ENCODE measurements at regions not wholly inside any gene's neighbourhood (a gene's known extent, or its start where the extent isn't known, plus 50 kb on each side); places are given as distances from the start of the nearest gene placed in this dataset.

DNA sequence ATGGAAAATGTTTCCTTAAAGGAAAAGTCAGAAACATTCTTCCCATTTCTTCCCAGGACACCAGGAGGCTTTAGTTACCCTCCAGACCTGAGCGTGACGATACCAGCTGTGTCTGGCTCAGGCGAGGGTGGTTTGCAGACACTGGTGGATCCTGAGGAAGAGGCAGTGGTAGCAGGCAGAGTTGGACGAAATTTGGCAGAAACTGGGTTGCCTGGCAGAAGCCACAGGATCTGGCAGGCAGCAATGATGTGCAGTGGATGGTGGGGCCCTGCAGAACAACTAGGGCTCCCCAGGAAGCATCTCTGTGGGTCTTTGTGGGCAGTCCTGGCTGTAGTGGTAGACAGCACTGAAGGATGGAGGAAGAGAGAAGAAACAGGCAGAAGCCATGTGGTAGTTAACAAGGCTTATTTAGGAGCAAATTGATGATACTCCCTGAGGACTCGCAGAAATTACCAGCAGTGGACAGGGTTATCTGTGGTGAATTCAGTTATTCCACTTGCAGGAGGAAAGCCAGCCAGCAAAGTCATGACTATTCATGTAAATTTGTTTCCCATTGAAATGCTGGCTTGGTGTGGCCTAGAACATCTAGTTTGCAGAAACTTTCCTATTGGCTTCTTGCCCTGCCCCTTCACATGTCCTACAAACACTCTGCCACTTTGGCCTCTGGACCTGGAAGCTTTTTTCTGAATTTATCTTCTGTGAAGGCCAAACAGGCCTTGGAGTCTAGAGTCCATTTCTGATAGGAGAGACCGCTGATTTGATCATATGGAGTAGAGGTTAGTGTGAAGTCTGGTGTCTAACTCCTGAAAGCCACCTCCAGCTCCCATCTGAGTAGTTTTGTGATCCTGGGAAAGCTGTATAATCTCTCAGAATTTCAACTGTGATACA is 212.0 kb downstream of the DMRT2 start:
- DNase-seq (ENCODE audit: extremely low read depth in 1 of 2, low read depth in 1 of 2): no peak

DNA sequence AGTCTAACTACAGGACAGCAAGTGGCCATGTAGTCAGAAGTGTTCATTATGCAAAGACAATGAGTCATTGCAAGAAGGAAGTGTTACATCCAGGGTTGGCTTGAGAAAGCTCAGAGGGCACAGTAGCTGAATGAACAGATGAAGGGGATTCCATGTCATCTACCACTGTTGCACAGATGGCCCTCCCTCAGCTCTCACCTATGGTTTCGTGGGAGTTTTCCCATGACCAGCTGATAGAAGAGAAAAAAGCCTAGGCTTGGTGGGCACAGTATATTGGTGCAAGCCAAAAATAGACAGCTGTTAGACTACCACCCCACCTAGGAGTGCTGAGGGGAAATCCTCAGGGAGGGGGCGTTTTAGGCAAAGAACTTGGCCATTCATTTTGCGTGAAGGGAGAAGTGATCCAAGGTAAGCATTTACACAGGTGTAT is 217.0 kb downstream of the DMRT2 start:
- DNase-seq (ENCODE audit: extremely low read depth in 1 of 2, low read depth in 1 of 2): no peak

DNA sequence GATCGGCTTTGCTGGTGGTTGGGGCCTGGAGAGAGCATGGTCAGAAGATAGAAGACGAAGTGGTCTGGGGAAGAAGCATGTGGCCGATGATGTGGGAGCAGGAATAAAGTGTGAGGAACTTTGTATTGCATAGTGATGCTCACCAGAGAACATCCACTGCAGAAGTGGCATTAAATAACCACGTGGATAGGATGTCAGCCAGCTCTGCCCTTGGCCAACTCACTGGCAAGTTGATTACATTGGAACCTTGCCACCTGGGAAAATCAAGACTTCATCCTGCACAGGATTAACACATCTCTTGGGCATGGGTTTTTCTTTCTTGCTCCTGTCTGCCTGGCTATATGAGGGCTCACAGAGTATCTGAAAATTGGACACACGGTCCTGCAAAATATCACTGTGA is 217.4 kb downstream of the DMRT2 start:
- DNase-seq (ENCODE audit: extremely low read depth in 1 of 2, low read depth in 1 of 2): no peak

DNA sequence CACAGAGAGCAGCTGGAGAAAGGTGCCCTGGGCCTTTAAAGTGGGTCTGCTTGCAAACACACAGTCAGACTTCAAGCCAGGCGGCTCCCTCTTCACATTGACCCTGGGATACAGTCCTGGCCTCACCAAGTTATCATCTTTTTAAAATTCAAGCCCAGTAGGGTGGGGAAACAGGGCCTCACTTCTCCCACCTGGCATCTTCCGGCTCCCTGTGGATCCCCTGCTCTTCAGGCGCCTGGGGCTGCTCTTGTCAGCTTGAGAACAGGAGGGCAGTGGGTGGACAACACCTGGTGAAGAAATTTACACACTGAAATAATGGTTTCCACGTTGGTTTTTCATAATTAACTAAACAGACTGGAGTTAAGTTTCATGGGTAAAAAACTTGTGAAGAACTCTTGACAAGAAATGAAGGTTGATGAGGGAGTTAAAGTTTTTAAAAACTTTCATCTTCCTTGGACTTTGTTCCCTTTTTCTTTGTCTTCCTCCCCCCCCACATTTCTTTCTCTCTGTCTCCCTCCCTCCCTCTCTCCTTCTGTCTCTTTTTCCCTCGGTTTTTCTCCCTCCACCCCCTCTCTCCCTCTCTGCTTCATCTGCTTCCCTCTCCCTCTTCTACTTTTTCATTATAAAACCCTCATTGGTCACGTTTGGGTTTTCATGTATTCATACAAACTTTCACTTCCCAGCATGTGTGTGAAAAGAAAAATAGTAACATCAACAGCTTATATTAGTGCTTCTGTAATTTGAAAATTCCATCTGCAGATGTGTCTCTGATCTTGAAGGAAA is 219.6 kb downstream of the DMRT2 start:
- DNase-seq (ENCODE audit: extremely low read depth in 1 of 2, low read depth in 1 of 2): no peak

DNA sequence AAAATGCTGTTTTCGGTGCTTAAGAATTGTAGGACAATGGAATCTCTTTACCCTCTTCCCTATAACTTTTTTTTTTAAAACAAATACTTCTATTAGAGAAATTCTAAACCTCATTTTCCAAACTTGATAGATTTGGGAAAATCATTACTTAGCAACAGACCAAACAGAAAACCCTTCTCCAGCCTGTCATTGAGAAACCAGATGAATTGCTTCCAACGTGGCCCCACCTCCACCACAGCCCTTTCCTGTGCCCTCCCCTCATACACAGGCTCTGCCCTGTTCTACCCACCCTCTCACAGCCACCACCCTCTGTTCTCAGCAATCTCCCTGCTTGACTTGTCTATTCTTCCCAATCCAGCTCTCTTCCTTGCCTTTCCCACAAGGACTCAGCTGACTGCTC is 221.2 kb downstream of the DMRT2 start:
- DNase-seq (ENCODE audit: extremely low read depth in 1 of 2, low read depth in 1 of 2): no peak

DNA sequence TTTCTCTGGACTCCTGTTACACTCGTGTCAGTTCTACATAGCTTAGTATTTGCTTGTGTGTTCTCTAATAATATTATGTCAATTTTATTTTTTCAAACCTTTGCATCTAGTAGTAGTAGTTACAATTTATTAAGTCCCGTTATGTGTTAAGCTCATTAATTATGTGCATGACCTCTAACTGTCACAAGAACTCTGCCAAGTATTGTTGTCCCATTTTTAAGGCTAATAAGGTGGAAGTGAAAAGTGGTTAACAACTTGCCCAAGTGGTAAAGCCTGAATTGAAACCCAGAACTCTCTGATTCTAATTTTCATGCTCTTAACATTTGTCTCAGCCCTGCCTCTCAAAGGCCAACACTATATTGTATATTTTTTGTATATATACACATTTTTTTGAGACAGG is 221.6 kb downstream of the DMRT2 start:
- DNase-seq (ENCODE audit: extremely low read depth in 1 of 2, low read depth in 1 of 2): no peak

DNA sequence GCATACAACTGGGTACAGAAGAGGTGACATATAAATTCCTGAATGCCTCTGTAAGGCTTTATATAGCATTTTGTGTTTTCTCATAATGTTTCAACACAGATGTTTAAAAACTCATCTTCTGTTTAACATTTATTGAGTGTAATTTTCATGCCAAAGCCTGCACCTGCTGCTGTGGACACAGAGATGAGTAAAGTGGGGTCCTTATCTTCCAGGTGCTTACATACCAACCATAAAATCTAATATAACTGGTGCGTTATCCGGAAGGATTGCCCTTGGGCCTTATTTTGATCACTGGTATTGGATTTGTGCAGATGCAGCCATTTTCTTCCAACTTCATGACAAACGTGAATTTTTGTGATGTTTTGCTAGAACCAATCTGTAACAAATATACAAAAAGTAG is 222.3 kb downstream of the DMRT2 start:
- DNase-seq (ENCODE audit: extremely low read depth in 1 of 2, low read depth in 1 of 2): no peak

- DNase-seq (ENCODE audit: extremely low read depth in 1 of 2, low read depth in 1 of 2): no peak
Measured at GRCh38 chr9:1273859-1274258, 223.7 kb downstream of the DMRT2 start.

GRCh38 chr9:1274334-1274733 is 224.2 kb downstream of the DMRT2 start:
- DNase-seq (ENCODE audit: extremely low read depth in 1 of 2, low read depth in 1 of 2): no peak

DNA sequence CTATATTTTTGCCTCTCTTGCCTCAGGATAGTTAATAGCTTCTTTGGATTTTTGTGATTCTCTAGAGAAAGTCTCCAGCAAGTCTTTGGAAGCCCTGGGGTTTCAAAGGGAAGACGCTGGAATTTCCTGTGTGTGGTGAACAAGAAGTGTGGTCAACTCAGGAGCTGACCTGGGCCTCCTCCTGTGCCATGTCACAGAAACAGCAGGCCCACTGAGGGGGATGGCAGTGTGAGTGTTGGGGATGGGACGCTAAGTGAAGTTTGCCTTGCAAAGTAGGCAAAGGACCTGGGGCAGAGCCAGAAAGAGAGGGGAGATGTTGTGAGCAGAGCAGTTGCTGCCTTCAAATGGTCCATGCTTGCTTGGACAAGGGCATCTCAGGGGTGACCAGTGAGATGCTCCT is 226.3 kb downstream of the DMRT2 start:
- DNase-seq (ENCODE audit: extremely low read depth in 1 of 2, low read depth in 1 of 2): no peak

- no peak for DNase-seq (ENCODE audit: extremely low read depth in 1 of 2, low read depth in 1 of 2)
Measured at GRCh38 chr9:1284727-1285126, 234.6 kb downstream of the DMRT2 start.

- DNase-seq (ENCODE audit: extremely low read depth in 1 of 2, low read depth in 1 of 2): no peak
Measured at GRCh38 chr9:1285526-1285925, 235.4 kb downstream of the DMRT2 start.

- DNase-seq (ENCODE audit: extremely low read depth in 1 of 2, low read depth in 1 of 2): no peak
Measured at GRCh38 chr9:1292384-1292783, 242.2 kb downstream of the DMRT2 start.

DNA sequence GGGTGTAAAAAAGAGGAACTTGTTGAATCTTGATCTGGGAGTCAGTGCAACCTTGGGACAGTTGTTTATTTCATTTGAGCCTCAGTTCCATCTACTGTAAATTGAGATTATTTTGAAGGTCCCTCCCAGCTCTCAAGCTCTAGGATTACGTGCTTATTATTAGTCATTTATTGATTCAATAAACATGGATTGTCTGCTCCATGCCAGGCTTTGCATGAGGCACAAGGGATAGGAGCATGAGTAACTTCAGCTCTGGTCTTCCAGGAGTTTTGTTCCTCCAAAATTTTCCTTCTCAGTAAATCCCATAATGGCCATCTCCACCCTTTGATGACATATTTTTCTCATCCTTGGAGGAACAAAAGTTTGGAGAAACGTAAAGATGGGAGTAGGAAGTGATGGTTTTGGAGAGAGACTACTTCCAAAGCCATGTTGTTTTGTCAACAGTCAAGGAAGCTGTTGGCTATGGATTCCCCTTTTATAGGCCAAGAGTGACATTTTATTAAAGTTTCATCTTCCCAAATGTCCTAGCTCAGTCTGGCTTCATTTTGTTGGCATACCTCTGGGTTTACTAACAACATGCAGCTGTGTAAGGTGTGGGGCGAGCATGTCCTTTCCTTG is 244.6 kb downstream of the DMRT2 start:
- no peak for DNase-seq (ENCODE audit: extremely low read depth in 1 of 2, low read depth in 1 of 2)

- no peak for DNase-seq (ENCODE audit: extremely low read depth in 1 of 2, low read depth in 1 of 2)
Measured at GRCh38 chr9:1296331-1296730, 246.2 kb downstream of the DMRT2 start.

DNA sequence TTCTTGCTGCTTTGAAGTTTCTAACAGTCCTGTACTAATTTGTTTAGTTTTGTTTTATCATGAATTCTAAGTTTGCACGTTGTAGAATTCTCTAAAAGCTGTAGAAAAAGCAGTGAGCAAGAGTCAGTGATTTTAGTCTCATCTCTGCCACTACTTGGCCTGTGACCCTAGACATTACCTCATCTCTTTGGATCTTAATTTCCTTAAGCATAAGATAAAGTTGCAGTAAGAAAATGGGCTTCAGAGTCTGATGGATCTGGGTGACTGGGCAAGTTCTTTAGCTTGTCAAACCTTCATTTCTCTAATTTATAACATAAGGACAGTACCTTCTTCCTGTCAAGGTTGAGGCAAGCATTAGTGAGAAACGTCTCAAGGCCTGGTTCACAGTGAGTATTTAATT is 247.9 kb downstream of the DMRT2 start:
- no peak for DNase-seq (ENCODE audit: extremely low read depth in 1 of 2, low read depth in 1 of 2)

DNA sequence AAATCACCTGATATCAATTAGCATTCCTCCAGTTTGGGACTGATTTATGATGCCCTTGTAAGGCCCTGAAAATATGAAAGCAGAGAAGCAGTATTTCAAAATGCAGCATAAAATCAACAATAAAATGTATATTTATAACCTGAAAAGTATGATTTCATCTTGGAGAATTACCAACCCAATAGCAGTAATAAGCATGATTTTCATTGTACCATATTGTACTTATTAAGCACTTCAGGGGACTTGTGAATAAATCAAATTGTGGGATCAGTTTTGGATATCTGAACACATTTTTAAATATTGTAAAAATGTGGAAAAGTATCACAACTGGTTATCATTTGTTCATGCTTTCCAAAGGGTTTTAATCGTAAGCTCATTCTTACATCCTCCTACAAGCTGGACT is 250.8 kb downstream of the DMRT2 start:
- DNase-seq (ENCODE audit: extremely low read depth in 1 of 2, low read depth in 1 of 2): no peak

GRCh38 chr9:1303932-1304331 is 253.8 kb downstream of the DMRT2 start:
- DNase-seq (ENCODE audit: extremely low read depth in 1 of 2, low read depth in 1 of 2): no peak

DNA sequence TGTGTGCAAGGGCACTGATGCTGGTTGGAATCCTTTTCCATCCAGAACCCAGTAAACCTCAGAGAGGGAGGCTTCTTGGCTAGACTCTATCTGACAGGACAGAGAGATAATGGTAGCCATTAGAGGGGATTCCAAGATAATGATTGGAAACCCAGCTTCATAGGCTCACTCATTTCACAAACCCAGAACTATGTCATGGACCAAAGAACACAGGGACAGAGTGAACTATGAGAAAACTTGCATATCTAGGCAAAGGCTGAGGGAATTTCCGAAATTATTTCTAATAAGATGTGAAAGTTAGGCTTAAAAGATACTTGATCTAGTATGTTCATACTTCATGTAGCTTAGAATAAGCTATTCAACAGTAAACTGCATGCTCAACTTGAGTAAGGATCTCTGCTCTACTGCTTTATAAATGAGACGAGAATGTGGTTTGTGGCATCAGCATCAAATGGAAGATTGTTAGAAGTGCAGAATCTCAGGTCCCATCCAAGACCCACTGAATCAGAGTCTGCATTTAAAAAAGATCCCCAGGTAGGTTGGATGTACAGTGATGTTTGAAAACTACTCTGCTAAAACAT is 261.4 kb downstream of the DMRT2 start:
- DNase-seq (ENCODE audit: extremely low read depth in 1 of 2, low read depth in 1 of 2): no peak

DNA sequence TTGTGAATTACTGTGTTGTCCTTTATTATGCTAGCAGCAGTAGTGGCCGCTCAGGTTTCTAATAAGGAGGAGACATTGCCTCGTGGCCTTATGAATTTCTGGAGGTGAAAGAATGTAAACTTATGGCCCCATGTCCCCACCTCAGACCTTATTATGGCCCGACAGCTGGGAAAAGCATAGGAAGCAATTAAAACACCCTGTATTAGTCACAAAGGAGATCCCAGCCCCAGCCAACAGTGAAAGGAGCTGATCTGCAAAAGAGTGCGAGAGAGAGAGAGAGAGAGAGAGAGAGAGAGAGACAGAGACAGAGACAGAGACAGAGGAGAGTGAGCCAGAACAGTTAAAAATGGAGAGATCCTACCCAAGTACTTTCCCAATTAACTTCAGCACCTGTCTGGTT is 269.3 kb downstream of the DMRT2 start:
- DNase-seq (ENCODE audit: extremely low read depth in 1 of 2, low read depth in 1 of 2): no peak

DNA sequence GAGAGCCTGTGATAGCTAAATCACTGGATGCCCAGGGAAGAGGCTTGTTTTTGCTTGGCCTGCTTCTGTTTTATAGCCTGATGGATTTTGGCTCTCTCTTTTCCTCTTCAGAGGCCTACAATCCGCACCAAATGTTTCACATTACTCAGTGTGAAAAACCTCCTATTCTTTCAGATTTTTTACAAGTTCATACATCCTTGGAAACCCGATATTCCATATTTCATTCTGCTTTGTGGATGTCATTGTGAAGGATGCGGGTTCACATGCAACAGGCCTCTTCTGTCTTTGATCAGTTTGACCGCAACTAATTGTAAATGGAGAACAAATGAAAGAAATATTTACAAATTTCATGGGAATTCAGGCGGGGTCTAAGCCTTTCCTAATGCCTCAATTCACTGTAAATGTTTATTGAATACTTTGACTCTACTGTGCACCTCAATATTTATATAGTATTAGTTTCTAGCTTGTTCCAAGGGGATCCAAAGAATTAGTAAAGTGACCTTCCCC is 269.9 kb downstream of the DMRT2 start:
- no peak for DNase-seq (ENCODE audit: extremely low read depth in 1 of 2, low read depth in 1 of 2)

Measured in stimulated activated CD8-positive, alpha-beta memory T cell treated with anti-CD3 and anti-CD28 coated beads, Interleukin-7, amount 100 ng/mL, for 48 hours (primary cell).